ENCODE measurements at regions not wholly inside any gene's neighbourhood (a gene's known extent, or its start where the extent isn't known, plus 50 kb on each side); places are given as distances from the start of the nearest gene placed in this dataset.

GRCh38 chr15:36175741-36176291, 403.6 kb upstream of the CDIN1 start:
- Histone ChIP-seq H3K9me3 (no peaks in the 10 kb centered on the region), H3K27ac (no peak overlapping the region), H3K27me3 (no peaks in the 10 kb centered on the region), H3K36me3 (no peaks in the 10 kb centered on the region), H3K4me1 (peaks cover 7% of the 10 kb centered on the region), H3K4me3 (no peak overlapping the region)
- no peak for TF ChIP-seq POLR2AphosphoS5 (IDR thresholded peaks at IDR 0.05; ENCODE audit: insufficient read depth in 1 of 2, low read depth in 1 of 2)
- TF ChIP-seq, protein P1, sequence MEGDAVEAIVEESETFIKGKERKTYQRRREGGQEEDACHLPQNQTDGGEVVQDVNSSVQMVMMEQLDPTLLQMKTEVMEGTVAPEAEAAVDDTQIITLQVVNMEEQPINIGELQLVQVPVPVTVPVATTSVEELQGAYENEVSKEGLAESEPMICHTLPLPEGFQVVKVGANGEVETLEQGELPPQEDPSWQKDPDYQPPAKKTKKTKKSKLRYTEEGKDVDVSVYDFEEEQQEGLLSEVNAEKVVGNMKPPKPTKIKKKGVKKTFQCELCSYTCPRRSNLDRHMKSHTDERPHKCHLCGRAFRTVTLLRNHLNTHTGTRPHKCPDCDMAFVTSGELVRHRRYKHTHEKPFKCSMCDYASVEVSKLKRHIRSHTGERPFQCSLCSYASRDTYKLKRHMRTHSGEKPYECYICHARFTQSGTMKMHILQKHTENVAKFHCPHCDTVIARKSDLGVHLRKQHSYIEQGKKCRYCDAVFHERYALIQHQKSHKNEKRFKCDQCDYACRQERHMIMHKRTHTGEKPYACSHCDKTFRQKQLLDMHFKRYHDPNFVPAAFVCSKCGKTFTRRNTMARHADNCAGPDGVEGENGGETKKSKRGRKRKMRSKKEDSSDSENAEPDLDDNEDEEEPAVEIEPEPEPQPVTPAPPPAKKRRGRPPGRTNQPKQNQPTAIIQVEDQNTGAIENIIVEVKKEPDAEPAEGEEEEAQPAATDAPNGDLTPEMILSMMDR (IDR thresholded peaks at IDR 0.05), result no peak
- no peak for TF ChIP-seq POLR2A (IDR thresholded peaks at IDR 0.05)
- DNase-seq (ENCODE audit: extremely low spot score in 2 of 2), result no peak
- intact Hi-C loops (cut with DNase I), result no loop called here

- TF ChIP-seq POLR2A (IDR thresholded peaks at IDR 0.05) (no peak), POLR2AphosphoS5 (IDR thresholded peaks at IDR 0.05; ENCODE audit: insufficient read depth in 1 of 2, low read depth in 1 of 2) (no peak)
- TF ChIP-seq, protein P1 (IDR thresholded peaks at IDR 0.05), result no peak
- no peak for DNase-seq (ENCODE audit: extremely low spot score in 2 of 2)
These were observed 401.7 kb upstream of the CDIN1 start for GRCh38 chr15:36177590-36178302.

DNA sequence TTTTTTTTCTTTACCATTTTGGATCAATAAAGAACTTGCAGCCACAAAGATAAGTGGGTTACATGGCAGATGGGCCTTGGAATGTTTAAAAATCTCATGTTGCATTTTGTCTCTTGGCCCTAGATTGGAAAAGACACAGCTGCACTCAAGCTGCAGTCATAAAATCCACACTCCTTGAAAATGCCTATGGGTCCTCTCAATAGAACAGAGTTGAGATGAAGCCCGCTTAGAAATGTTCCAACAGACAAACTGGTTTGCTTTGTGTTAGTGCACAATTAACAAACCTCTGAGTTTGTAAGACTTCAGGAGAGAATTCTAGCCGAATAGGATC, 401.2 kb upstream of the CDIN1 start:
- no peaks in the 10 kb centered on the region for H3K27me3 ChIP-seq
- TF ChIP-seq POLR2AphosphoS5 (IDR thresholded peaks at IDR 0.05; ENCODE audit: insufficient read depth in 1 of 2, low read depth in 1 of 2), result no peak
- no peak for TF ChIP-seq POLR2A (IDR thresholded peaks at IDR 0.05)
- TF ChIP-seq, protein P1 (IDR thresholded peaks at IDR 0.05), result no peak
- no peak for DNase-seq (ENCODE audit: extremely low spot score in 2 of 2)
- intact Hi-C loops (cut with DNase I), result no loop called here
- H3K9me3 ChIP-seq, result no peaks in the 10 kb centered on the region
- no peaks in the 10 kb centered on the region for H3K36me3 ChIP-seq
- H3K4me1 ChIP-seq, result peaks cover 7% of the 10 kb centered on the region
- no peak overlapping the region for H3K27ac ChIP-seq
- H3K4me3 ChIP-seq, result no peak overlapping the region

More at GRCh38 chr15:36177590-36178302, 401.7 kb upstream of the CDIN1 start:
- no peaks in the 10 kb centered on the region for H3K27me3 ChIP-seq
- intact Hi-C loops (cut with DNase I), result no loop called here
- H3K36me3 ChIP-seq, result no peaks in the 10 kb centered on the region
- no peak overlapping the region for H3K4me3 ChIP-seq
- peaks cover 7% of the 10 kb centered on the region for H3K4me1 ChIP-seq
- no peaks in the 10 kb centered on the region for H3K9me3 ChIP-seq
- H3K27ac ChIP-seq, result no peak overlapping the region

GRCh38 chr15:36183201-36183600, 396.2 kb upstream of the CDIN1 start:
- H3K4me3 ChIP-seq, result no peak overlapping the region
- H3K4me1 ChIP-seq, result no peaks in the 10 kb centered on the region
- no peaks in the 10 kb centered on the region for H3K9me3 ChIP-seq
- intact Hi-C loops (cut with DNase I), result no loop called here
- DNase-seq (ENCODE audit: extremely low spot score in 2 of 2), result no peak
- H3K27me3 ChIP-seq, result no peaks in the 10 kb centered on the region
- no peak overlapping the region for H3K27ac ChIP-seq
- H3K36me3 ChIP-seq, result no peaks in the 10 kb centered on the region
- TF ChIP-seq POLR2A (IDR thresholded peaks at IDR 0.05) (no peak), POLR2AphosphoS5 (IDR thresholded peaks at IDR 0.05; ENCODE audit: insufficient read depth in 1 of 2, low read depth in 1 of 2) (no peak)
- TF ChIP-seq, protein P1 (IDR thresholded peaks at IDR 0.05), result no peak

DNA sequence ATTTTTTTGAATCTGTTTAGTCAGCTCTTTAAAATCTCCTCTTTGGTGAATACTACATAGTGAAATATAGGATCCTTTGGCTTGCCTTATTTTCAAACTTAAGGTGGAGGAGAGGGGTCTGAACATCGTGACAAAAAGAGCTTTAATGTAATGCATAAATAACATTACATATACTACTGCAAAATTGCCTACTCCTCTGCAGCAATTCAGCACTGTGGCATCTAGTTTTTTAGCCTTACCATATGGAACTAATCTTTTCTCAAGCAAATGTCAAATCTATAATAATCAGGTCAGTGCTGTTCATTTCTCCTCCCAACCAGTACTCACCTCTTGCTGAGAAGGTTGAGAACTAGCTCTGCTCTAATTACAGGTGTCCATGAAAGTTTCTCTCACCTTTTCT, 394.0 kb upstream of the CDIN1 start:
- H3K4me3 ChIP-seq, result no peak overlapping the region
- intact Hi-C loops (cut with DNase I), result no loop called here
- no peaks in the 10 kb centered on the region for H3K4me1 ChIP-seq
- DNase-seq (ENCODE audit: extremely low spot score in 2 of 2), result no peak
- no peak for TF ChIP-seq POLR2AphosphoS5 (IDR thresholded peaks at IDR 0.05; ENCODE audit: insufficient read depth in 1 of 2, low read depth in 1 of 2)
- no peak for TF ChIP-seq POLR2A (IDR thresholded peaks at IDR 0.05)
- TF ChIP-seq, protein P1 (IDR thresholded peaks at IDR 0.05), result no peak
- H3K27ac ChIP-seq, result no peak overlapping the region
- no peaks in the 10 kb centered on the region for H3K36me3 ChIP-seq
- no peaks in the 10 kb centered on the region for H3K9me3 ChIP-seq
- no peaks in the 10 kb centered on the region for H3K27me3 ChIP-seq

Data from vagina (tissue), 2 donors.